KMS-11 (cell line): ENCODE measurements at regions not wholly inside any gene's neighbourhood (a gene's known extent, or its start where the extent isn't known, plus 50 kb on each side); places are given as distances from the start of the nearest gene placed in this dataset.

Experiments
- H2AFZ ChIP-seq: fragments of 200-600 bp; sonication (generic); 2 replicates; pipeline ENCODE4 v1.6.1; 2016; ENCODE audit warnings: antibody characterized with exemption, mixed run types, low read depth
- H3K27ac ChIP-seq: fragments of 200-600 bp; sonication (generic); 2 replicates; pipeline ENCODE4 v1.6.1; 2016; ENCODE audit warnings: mild to moderate bottlenecking, mixed run types
- H3K27me3 ChIP-seq: fragments of 200-600 bp; sonication (generic); 2 replicates; pipeline ENCODE4 v1.6.1; 2017; ENCODE audit warnings: mild to moderate bottlenecking, low read depth, mixed run types, moderate library complexity; ENCODE audit not compliant: insufficient read depth
- H3K36me3 ChIP-seq: fragments of 200-600 bp; sonication (generic); 2 replicates; pipeline ENCODE4 v1.6.1; 2017; ENCODE audit warnings: mild to moderate bottlenecking, mixed run types; ENCODE audit not compliant: insufficient read depth
- H3K4me1 ChIP-seq: fragments of 200-600 bp; sonication (generic); 2 replicates; pipeline ENCODE4 v1.6.1; 2016; ENCODE audit warnings: mild to moderate bottlenecking, low read depth, mixed run types; ENCODE audit not compliant: poor library complexity, severe bottlenecking
- H3K4me2 ChIP-seq: fragments of 200-600 bp; sonication (generic); 2 replicates; pipeline ENCODE4 v1.7.0; 2016; ENCODE audit warnings: mild to moderate bottlenecking, mixed run types
- H3K4me3 ChIP-seq: fragments of 200-600 bp; sonication (generic); IDR thresholded peaks from 2 replicates; pipeline ENCODE4 v1.6.1; 2017; ENCODE audit warnings: low read depth, low read length, mixed read lengths; ENCODE audit not compliant: insufficient read depth
- H3K79me2 ChIP-seq: fragments of 200-600 bp; sonication (generic); 2 replicates; pipeline ENCODE4 v1.6.1; 2016; ENCODE audit warnings: low read depth, mixed run types; ENCODE audit not compliant: insufficient read depth
- H3K9ac ChIP-seq: fragments of 200-600 bp; sonication (generic); 2 replicates; pipeline ENCODE4 v1.6.1; 2016; ENCODE audit warnings: mild to moderate bottlenecking, mixed run types
- H4K20me1 ChIP-seq: fragments of 200-600 bp; sonication (generic); 2 replicates; pipeline ENCODE4 v1.6.1; 2016; ENCODE audit warnings: mild to moderate bottlenecking, mixed run types; ENCODE audit not compliant: insufficient read depth
- TF ChIP-seq, protein P1 (sequence below): fragments of 200-600 bp; sonication (generic); conservative IDR thresholded peaks from 2 replicates; pipeline ENCODE4 v1.6.1; 2017; ENCODE audit warnings: low read depth, mild to moderate bottlenecking, antibody characterized with exemption, low read length, moderate library complexity, mixed read lengths

DNA sequence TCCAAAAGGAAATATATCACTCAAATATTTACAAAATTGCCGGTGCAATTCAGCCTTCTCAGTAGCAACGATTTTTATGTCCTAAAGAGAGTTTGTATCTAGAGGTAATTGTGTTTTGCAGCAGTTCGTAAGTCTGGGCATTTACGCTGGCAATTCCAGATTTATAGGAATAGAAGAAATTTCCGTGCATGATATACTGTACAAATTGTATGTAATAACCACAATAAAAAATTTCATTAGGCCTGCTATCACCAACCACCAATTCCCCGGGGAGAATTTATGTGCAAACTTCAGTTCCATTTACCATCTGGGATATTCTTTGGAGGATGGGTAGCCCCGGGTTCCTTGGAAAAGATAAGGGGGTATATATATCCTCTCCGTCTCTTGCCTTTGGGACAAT lies 401.5 kb downstream of the TMEM114 start:
- no peaks in the 10 kb centered on the region for H4K20me1 ChIP-seq
- TF ChIP-seq, protein P1, sequence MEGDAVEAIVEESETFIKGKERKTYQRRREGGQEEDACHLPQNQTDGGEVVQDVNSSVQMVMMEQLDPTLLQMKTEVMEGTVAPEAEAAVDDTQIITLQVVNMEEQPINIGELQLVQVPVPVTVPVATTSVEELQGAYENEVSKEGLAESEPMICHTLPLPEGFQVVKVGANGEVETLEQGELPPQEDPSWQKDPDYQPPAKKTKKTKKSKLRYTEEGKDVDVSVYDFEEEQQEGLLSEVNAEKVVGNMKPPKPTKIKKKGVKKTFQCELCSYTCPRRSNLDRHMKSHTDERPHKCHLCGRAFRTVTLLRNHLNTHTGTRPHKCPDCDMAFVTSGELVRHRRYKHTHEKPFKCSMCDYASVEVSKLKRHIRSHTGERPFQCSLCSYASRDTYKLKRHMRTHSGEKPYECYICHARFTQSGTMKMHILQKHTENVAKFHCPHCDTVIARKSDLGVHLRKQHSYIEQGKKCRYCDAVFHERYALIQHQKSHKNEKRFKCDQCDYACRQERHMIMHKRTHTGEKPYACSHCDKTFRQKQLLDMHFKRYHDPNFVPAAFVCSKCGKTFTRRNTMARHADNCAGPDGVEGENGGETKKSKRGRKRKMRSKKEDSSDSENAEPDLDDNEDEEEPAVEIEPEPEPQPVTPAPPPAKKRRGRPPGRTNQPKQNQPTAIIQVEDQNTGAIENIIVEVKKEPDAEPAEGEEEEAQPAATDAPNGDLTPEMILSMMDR, result no peak
- no peak overlapping the region for H3K27ac ChIP-seq
- H3K27me3 ChIP-seq, result no peaks in the 10 kb centered on the region
- no peaks in the 10 kb centered on the region for H3K79me2 ChIP-seq
- no peak overlapping the region for H3K4me2 ChIP-seq
- H3K36me3 ChIP-seq, result no peaks in the 10 kb centered on the region
- H3K4me3 ChIP-seq, result no peak overlapping the region
- H3K9ac ChIP-seq, result no peak overlapping the region
- H2AFZ ChIP-seq, result no peak overlapping the region
- no peaks in the 10 kb centered on the region for H3K4me1 ChIP-seq

- H3K79me2 ChIP-seq, result no peaks in the 10 kb centered on the region
- no peak overlapping the region for H3K4me2 ChIP-seq
- no peak overlapping the region for H3K4me3 ChIP-seq
- no peaks in the 10 kb centered on the region for H3K4me1 ChIP-seq
- H3K27me3 ChIP-seq, result no peaks in the 10 kb centered on the region
- no peaks in the 10 kb centered on the region for H4K20me1 ChIP-seq
- no peak overlapping the region for H2AFZ ChIP-seq
- TF ChIP-seq, protein P1, result no peak
- H3K9ac ChIP-seq, result no peak overlapping the region
- no peaks in the 10 kb centered on the region for H3K36me3 ChIP-seq
- H3K27ac ChIP-seq, result no peak overlapping the region
These were observed 402.4 kb downstream of the TMEM114 start for GRCh38 chr16:8187782-8188372.

DNA sequence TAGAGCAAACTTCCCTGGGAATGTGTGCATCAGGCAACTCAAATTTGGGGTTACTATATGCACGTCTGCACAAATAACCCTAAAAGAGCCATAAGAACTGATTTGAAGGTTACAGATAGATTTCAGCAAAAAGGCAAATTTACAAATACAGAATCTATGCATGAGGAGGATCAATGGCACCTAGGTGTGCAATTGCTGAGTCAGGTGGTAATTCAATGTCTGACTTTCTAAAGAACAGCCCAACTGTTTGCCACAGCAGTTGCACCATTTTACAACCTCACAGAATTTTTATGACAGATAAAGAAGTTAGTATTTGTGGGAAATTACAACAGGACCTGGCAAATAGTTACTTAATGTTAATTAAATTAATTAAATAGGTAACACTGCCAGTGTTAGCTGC lies 405.5 kb downstream of the TMEM114 start:
- H3K79me2 ChIP-seq, result no peaks in the 10 kb centered on the region
- no peaks in the 10 kb centered on the region for H3K36me3 ChIP-seq
- no peak overlapping the region for H2AFZ ChIP-seq
- TF ChIP-seq, protein P1, result no peak
- H3K4me2 ChIP-seq, result no peak overlapping the region
- H3K4me3 ChIP-seq, result no peak overlapping the region
- no peaks in the 10 kb centered on the region for H3K27me3 ChIP-seq
- H3K4me1 ChIP-seq, result no peaks in the 10 kb centered on the region
- no peaks in the 10 kb centered on the region for H4K20me1 ChIP-seq
- no peak overlapping the region for H3K27ac ChIP-seq
- H3K9ac ChIP-seq, result no peak overlapping the region

GRCh38 chr16:8183176-8184099 lies 406.9 kb downstream of the TMEM114 start:
- Histone ChIP-seq H2AFZ (no peak overlapping the region), H3K4me2 (no peak overlapping the region), H4K20me1 (no peaks in the 10 kb centered on the region), H3K36me3 (no peaks in the 10 kb centered on the region), H3K79me2 (no peaks in the 10 kb centered on the region), H3K4me1 (no peaks in the 10 kb centered on the region), H3K27ac (no peak overlapping the region), H3K4me3 (no peak overlapping the region), H3K27me3 (no peaks in the 10 kb centered on the region), H3K9ac (no peak overlapping the region)
- TF ChIP-seq, protein P1, result no peak
